AG04450 (cell line): ENCODE measurements at regions not wholly inside any gene's neighbourhood (a gene's known extent, or its start where the extent isn't known, plus 50 kb on each side); places are given as distances from the start of the nearest gene placed in this dataset.

ENCODE experiments used
- CTCF ChIA-PET: fragments of 300-600, 350-600 bp; formaldehyde crosslinking; extraction: SDS; loops from one replicate; lab custom pipeline; 2022; ENCODE audit warnings: antibody characterized with exemption, inconsistent platforms; lab: Charles Lee
- POLR2A ChIA-PET: fragments of 350-600 bp; formaldehyde crosslinking; extraction: SDS; loops from one replicate; lab custom pipeline; 2021; ENCODE audit warnings: antibody characterized with exemption, inconsistent platforms; lab: Yijun Ruan, JAX
- DNase-seq: peaks from one replicate; pipeline ENCODE4 v3.0.0-alpha.2; 2011; ENCODE audit warnings: low read depth, low spot score
- H3K27ac ChIP-seq: one replicate; pipeline ENCODE4 v1.5.1; 2012; ENCODE audit warnings: low read depth, low read length, control low read depth
- H3K27me3 ChIP-seq: one replicate; pipeline ENCODE4 v1.6.0; 2012; ENCODE audit warnings: low read length; ENCODE audit not compliant: control insufficient read depth, insufficient read depth
- H3K4me3 ChIP-seq: 2 replicates; pipeline ENCODE4 v1.5.1; 2011; ENCODE audit warnings: mild to moderate bottlenecking, low read depth, low read length, control low read depth
- H3K9me3 ChIP-seq: 2 replicates; pipeline ENCODE4 v1.5.1; 2012; ENCODE audit warnings: low read length; ENCODE audit not compliant: control insufficient read depth, insufficient read depth
- TF ChIP-seq, protein P1 (sequence below): IDR thresholded peaks from 2 replicates; pipeline ENCODE4 v1.5.1; 2011; ENCODE audit warnings: low read depth, low read length, control low read depth, inconsistent platforms

GRCh38 chr7:123259759-123260158 is 60.0 kb upstream of the SLC13A1 start:
- Histone ChIP-seq H3K9me3 (peaks cover 8% of the 10 kb centered on the region), H3K4me3 (no peak overlapping the region), H3K27ac (no peak overlapping the region), H3K27me3 (no peaks in the 10 kb centered on the region)
- POLR2A ChIA-PET: no interaction called here
- CTCF ChIA-PET: no interaction called here
- DNase-seq: no peak
- TF ChIP-seq, protein P1, sequence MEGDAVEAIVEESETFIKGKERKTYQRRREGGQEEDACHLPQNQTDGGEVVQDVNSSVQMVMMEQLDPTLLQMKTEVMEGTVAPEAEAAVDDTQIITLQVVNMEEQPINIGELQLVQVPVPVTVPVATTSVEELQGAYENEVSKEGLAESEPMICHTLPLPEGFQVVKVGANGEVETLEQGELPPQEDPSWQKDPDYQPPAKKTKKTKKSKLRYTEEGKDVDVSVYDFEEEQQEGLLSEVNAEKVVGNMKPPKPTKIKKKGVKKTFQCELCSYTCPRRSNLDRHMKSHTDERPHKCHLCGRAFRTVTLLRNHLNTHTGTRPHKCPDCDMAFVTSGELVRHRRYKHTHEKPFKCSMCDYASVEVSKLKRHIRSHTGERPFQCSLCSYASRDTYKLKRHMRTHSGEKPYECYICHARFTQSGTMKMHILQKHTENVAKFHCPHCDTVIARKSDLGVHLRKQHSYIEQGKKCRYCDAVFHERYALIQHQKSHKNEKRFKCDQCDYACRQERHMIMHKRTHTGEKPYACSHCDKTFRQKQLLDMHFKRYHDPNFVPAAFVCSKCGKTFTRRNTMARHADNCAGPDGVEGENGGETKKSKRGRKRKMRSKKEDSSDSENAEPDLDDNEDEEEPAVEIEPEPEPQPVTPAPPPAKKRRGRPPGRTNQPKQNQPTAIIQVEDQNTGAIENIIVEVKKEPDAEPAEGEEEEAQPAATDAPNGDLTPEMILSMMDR: no peak
